RPMI8226 (cell line): ENCODE measurements at regions not wholly inside any gene's neighbourhood (a gene's known extent, or its start where the extent isn't known, plus 50 kb on each side); places are given as distances from the start of the nearest gene placed in this dataset.
"Not testable (repeated sequence)": the region's sequence is repeated elsewhere in the genome, so short reads cannot be mapped to it uniquely, and the experiment has no call there.

ENCODE experiments used
- DNase-seq: peaks from one replicate; pipeline ENCODE4 v3.0.0-alpha.2; 2015

DNA sequence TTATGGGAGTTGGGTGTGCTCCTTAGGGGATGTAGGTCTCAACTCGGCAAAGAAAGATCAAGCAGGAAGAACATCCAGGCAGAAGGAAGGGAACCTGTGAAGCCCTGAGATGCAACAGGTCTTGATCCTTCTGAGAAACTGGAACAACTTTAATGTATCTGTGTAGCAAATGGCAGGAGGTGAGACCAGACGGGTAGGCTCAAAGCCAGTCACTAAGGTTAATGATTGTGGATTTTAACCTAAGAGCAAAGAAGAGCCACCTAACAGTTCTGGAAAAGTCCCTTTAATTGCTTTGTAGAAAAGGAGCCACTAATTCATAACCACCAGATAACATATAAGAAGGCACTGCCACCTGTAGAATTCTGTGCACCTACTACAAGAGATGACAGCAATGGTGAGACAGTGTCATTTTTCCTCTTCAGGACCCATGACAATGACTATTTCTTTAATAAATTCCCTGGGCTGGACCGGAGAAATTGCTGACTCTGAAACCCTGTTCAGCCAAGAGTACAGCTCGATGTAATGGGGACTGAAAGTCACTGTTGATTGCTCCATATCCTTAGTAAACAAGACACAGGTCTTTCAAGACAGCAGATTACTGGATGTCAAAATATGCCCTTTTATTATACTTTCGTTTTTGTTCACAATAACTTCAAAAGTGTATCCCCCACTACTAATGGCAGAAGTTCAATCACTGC lies 326.2 kb downstream of the CBLN4 start:
- no peak for DNase-seq

DNA sequence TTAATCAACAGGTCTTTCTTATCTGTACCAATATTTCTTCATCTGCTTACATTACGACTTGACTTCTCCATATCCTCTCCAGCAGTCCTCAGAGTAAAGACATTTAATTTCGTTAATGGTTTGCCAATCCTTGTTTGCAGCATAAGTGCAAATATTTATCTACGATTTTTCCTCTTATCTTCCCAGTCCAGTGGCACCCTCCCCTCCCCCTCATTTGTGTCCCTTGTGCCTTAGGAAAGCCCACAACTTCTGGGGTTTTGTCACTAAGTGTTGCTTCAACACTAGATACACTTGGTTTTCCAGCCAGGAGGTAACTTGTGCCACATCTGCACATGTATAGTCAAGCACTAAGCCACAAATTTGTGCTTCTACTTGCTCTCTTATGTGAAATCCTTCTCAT lies 327.2 kb downstream of the CBLN4 start:
- no peak for DNase-seq

DNA sequence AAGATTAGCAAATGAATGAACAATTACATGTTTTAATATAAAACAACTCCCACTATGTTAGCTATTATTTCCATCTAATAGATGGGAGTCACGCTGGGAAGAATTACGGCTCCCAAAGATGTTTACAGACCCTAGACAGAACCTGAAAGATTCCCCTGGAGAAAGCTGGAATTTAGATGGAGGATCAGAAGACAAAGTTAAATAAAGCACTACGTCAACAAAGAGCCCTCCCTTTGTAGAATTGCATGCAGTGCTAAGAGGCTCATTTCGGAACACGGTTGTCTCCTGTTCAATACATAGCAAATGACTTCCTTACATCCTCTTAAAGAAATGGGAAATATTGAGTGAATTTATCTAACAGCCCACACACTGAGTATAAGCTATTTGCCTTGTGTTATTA lies 328.3 kb downstream of the CBLN4 start:
- DNase-seq: no peak

DNA sequence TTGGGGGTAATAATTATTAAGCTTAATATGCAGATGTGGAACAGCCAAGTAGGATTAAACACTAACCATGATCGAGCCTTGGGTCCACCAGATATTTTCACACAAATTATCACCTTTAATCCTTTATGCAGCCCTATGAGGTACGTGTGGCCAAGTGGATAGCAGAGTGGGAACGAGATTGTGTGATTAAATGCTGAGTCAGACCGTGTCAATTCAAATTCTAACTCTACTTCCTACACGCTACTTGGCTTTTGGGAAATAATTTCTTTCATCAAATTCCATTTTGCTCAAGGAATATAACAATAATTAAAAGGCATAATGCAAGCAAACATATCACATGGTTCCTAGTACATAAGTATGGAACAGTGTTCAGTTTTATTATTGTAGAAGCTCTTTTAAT lies 329.2 kb downstream of the CBLN4 start:
- DNase-seq: no peak

DNA sequence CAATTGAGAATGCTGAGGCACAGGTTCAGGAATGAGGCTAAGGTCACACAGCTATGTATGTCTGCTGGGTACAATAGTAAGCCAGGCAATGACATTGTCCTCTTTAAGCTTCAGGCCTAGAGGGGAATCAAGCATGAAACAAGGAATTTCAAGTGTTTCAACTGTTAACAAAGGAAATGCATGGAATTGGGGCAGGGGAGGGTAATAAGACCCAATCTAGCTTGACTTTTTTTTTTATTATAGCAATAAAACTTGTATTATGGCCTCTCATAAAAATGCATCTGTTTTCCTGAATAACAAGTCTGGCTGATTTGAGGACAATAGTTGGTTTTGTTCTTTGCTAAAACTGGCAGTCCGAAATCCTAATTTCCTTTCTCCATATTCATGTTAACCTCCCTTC lies 336.7 kb downstream of the CBLN4 start:
- no peak for DNase-seq

DNA sequence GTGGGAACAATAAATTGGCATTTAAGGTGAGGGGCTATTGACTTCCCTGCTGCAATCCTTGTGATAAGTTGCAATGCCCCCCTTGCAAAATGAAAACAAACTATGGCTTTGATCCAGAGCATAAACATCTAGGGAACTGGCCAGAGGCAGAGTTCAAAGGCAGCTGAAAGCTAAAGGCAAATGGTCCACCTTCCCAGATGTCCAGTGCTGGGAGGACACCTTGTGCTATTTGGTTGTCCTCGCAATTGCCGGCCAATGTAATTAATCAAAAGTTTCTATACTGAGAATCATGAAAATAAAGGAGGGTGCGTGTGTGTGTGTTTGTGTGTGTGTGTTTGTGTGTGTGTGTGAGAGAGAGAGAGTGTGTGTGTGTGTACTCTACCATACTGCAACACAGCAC lies 337.4 kb downstream of the CBLN4 start:
- DNase-seq: no peak

DNA sequence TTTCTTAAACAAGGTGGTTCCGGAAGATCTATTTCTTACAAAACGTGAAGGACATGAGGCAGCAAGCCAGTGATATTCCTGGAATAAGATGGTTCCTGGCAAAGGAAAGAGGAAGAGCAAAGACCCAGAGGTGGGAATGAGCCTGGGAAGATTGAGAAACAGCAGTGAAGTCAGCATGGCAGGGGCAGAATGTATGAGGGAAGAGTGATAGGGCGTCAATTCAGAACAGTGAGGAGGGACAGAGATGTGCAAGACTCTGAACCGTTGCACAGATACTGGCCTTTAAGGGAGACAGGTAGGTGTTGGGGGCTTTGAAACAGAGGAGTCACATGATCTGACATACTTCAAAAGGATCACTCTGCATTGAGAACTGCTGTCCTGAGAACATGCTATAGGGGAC lies 338.3 kb downstream of the CBLN4 start:
- no peak for DNase-seq

DNA sequence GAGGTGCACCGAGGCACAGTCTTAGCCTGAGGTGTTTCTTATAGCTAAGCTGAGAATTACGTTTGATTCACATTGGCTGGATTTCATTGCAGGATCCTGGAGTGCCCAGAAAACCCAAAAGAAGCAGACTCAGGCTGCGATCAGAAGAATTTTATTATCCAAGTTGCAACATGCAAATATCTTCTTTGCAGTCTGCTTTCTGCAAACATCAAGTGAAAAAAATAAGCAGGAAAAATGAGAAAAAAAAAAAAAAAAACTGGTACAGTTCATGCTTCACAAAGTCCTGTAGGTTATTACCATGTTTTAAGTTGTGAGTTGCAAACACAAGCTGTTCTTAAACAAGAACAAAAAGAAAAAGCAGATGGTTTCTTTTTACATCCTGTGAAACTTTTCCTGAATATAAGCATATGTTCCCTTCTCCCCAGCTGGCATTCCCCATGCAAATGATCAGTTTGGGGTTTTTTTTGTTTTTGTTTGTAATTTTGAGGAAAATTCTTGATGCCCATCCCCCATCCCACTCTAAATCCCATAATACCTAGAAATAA lies 349.0 kb downstream of the CBLN4 start:
- no peak for DNase-seq

DNA sequence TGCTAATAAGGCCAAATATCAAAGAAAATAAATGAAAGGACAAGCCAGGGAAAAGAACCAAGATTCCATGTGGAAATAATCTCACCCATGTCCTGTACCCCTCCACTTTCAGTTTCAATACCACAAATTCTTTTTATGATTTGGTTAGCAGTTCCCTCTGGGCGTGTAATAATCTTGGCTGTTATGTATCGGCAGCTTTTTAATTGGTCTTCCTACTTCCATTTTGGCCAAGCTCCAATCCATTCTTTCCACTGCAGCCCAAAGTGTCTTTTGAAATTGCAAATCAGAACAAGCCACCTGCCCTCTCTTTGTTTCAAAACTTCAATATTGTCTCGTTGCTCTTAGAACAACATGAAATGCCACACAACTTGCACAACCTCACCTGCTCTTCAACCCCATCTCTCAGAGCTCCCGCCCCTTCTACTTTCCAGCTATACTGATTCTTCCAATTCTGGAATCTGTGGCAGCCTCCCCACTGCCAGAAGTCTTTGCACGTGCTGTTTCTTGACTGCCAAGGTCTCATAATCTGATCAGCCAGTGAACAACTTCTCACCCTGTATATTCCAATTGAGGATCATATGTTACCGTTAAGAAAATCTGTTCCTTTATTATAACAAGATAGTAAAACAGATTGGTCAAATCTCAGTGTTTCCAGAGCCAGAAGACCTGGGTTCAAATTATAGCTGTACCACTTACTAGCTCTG lies 354.5 kb downstream of the CBLN4 start:
- DNase-seq: no peak

DNA sequence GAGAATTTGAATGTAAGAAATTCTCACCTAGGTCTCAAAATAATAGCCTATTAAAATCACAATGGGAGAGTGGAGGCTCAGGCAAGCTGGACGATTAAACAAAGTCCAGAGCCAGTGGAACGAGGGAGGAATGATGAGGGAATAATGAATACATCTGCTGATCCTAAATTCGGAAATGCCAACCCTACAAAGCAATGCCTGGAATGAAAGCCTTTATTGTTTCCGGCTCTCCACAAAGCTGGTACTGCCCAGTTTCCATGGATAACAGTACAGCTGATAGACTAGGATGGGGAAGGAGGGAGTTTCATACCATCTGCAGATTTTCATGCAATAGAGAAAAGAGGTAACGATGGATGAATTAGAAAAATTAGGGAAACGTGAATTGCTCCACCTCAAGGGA lies 356.1 kb downstream of the CBLN4 start:
- DNase-seq: no peak

DNA sequence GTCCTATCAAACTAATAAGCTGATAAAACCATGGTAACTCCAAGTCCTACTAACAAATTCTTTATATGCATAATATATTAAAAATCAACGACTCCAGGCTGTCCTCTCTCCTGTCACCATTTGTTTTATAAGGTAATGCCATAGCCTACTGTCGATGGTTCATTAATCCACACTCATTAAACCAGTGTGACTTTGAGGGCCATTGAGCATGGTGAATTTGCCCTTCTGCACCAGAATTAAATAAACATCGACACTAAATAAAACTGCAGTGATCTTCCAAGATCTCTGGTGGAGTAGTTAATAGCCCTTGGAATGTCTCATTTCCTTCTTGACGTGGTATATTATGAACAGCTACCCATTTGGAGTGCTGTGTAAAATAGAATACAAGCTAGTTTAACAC lies 358.5 kb downstream of the CBLN4 start:
- no peak for DNase-seq

DNA sequence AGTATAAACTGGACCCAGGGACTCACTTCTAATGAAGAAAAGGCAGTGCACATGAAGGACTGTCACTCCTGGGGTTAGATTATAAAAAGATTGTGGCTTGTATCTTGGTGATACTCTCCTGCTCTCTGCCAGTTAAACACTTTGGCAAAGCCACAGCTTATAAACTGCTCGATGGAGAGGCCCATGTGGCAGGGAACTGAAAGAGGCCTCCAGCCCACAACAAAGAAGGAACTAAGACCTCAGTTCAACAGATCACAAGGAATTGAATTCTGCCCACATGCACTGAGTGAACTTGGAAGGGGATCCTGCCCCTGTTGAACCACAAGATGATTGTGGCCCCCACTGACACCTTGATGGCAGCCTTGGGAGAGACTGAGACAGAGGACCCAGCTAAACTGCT lies 363.8 kb downstream of the CBLN4 start:
- no peak for DNase-seq

DNA sequence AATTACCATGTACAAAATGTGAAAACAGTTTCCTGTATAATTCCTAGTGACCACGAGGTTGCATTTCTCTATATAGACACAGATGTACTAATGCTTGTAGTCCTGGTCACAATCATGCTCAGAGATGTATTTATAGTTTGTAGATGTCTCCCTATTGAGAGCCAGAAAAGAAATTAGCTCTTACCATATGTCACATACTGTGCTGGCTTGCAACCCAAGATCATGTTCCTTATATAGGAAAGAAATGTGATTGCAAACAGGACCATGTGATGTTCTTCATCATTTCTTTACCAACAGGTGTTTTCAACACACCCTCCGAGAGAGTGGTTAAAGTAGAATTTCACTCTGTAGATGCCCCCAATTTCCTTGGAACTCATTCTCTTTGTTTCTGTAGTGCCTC lies 369.4 kb downstream of the CBLN4 start:
- no peak for DNase-seq

DNA sequence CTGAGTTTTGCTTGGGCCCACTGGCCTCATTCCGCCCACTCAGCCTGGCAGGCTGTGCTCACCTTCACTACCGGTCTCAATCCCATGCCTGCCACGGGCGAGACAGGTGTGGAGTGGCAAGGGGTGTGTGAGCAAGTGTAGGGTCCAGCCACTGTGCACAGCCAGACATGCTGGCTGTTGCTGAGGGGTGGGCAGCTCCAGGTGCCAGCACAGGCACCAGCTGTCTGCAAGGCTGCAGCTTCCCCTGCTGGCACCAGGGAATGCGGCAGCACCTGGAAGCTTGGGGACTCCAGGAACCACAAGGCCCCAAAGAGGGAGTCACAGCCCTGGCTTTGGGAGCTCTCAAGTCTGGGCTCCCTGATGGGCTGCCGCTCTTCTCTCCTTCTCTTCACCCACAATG lies 372.7 kb downstream of the CBLN4 start:
- no peak for DNase-seq

DNA sequence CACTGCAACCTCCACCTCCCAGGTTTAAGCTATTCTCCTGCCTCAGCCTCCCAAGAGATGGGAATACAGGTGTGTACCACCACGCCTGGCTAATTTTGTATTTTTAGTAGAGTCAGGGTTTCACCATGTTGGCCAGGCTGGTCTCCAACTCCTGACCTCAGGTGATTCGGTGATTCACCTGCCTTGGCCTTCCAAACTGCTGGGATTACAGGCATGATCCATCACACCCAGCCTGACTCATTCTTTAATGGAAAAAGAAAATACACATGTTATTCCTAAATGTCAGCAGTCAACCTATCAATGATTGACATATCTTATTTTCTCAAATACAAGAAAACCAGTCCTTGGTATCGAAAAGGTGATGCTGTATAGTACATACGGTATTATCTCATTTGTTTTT lies 376.2 kb downstream of the CBLN4 start:
- not testable (repeated sequence) for DNase-seq

DNA sequence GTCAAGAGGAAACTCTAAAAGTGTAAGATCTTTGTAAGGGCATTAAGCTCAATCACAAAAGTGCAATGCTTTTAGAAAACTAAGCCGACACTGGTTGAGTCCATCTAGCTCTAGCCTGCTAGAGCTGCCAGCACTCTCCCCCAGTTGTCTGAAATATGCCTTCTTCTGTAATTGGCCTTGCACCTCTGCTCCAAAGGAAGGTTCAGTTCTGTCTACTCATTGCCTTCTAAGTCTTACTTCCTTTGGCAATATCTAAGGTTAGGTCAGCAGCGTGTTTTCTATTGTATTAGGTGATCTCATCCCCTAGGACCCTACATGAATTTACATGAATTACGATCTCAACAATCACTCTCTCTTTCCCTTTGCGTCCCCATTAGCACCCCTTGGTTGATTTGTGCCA lies 378.6 kb downstream of the CBLN4 start:
- no peak for DNase-seq

DNA sequence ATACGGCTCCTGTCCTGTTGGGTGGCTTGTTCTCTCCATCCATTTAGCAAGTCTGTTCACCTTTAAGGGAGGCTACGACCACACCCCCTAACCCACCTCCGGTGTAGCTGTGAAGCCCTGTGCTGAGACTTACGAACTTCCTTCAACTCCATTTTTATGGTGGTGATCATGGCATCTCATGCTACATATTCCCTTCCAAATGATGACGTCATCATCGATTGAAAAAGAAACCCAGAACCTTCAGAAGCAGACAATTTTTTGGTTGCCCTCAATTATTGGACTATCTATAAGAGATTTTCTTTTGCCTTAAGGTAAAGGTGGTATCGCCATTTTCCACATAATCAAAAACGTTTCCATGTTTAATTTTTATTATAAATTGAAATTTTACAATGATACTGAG lies 389.0 kb downstream of the CBLN4 start:
- DNase-seq: no peak

DNA sequence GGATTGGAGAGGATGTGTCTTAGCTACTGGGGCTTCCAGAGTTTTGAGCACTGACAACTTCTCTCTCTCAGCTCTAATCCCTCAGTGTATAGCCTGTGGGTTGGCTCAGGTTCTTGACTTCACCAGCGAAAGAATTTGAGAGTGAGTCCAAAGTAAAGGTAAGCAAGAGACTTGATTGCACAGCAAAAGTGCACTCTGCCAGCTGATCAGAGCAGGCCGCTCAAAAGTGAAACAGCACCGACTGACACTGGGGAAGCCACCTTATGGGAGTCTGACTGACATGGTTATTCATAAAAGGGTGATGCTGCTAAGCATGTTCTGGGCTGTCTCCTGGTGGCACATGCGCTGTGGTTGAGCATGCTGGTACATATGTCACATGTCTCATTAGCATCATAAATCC lies 389.5 kb downstream of the CBLN4 start:
- no peak for DNase-seq

DNA sequence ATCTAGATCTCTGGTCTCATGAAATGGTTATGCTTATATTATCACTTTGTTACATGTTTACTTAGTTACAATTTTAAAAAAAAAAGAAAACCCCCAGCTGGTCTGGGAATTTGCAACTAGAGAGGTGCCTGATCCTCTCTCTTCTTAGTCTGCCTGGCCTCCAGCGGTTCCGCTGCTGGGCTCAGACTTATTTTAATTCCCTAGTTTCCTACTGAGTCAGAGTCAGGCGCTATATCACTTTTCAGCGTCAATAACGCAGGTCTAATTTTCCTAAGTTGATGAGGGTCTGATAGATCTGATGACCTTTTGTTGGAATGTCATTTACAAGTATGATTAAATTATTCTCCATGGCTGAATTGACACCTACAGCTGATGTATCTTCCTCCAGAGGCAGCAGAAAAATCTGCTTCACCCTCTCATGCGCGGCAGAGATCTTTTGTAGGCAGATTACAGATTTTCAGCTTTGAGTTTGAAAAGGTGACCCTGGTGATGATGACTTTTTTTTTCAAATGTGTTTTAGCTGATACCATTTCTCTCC lies 391.0 kb downstream of the CBLN4 start:
- DNase-seq: no peak

DNA sequence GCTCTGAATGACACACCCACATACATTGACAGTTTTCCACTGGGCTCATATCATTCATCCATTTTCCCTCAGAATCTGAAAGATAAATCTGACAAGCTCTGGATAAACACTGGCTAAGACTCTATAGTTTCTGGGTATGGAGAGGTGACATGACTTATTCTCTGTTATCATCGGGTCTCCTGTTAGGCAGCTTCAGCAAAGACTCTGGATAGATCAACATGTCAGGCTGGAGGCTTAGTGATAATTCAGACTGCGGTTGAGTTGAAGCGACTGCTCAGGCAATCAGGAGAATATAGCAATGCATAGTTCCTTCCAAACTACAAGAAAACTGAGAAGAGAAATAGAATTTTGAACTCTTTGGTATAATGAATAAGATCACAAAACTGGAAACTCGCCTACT lies 394.6 kb downstream of the CBLN4 start:
- DNase-seq: no peak

DNA sequence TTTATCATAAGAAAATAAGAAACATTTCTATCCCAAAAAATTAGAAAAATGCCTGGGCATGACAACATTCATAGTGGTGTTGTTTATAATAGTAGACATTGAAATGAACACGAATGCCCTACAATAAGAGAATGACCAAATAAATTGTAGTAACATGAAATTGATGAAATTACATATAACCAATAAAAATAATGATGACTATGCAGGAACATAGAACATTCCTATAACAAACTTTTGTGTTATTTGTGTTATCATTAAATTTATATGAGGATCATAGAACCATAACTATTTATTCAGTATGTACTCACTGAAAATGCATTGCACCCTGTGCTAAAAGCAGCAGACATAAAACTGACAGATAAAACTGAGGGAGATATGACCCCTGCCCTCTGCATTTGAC lies 399.7 kb downstream of the CBLN4 start:
- DNase-seq: no peak

DNA sequence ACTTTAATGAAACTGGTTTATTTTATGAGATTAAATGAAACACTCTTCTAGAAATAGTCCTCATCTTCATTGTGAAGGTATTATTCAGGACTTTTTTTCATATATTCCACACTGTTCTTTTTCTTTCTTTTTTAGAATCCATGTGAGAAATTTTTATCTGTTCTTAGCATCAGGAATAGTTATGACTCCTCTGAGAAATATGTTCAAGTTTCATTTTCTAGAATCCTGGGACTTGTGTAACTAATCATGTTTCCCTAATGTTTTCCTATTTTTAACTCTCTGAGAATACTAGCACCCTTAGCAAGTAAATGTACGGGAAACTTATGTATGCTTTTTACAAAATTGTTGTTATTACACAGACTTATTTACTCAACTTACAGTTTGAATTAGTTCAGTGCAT lies 407.8 kb downstream of the CBLN4 start:
- DNase-seq: no peak

DNA sequence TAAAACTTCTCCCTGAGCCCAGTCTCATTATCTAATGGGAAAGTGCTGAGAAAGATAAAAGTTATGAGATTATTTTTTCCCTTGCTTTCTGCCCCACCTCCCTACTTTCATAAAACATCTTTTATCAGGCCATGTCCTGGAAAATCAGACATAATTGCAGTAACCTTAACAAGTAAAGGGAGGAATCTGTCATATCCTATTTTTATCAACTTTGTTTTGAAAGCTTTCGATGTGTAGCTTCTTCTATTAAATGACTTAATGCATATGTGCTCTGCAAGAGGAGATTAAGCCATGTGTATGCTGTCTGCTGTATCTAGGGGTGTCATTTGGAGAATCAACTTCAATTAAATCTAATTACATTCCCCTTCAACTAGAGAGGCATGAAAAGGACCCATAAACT lies 408.9 kb downstream of the CBLN4 start:
- DNase-seq: no peak

DNA sequence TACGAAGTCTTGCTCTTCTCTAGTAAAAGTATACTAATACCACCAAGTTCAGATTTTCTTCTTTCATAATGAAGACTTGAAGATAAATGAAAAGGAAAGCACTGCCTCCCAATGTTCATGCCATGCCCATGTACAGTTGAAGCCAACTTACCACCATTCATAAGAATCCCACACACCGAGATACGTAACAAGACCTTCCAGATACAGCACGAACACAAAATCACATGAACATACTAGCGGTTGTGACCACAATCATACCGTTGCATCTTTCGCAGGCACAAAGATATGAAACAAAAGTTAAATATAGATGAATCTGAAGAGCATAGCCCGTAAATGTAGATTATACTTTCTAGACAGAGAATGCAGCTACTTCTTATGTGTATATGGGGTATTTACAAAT lies 412.5 kb downstream of the CBLN4 start:
- no peak for DNase-seq

DNA sequence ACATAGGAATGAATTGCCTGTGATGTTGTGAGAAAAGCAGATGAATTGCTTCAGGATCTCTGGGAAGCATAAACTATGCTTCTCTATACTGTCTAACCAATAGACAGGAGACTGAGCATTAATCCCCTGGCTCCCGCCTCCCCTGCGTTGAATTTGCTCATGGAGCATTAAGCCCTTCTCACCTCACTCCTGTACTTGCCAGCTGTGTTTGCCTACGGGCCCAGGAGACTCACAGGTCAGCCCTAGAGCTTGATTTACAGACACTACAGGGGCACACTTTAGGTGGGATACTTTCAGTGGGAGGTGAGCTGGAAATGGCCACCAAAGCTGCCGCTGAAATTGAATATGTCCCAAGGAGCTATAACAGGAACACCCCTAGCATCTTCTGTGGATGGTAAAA lies 418.7 kb downstream of the CBLN4 start:
- DNase-seq: no peak
